ENCODE measurements at regions not wholly inside any gene's neighbourhood (a gene's known extent, or its start where the extent isn't known, plus 50 kb on each side); places are given as distances from the start of the nearest gene placed in this dataset.

- CTCF ChIA-PET: no interaction called here
Measured at GRCh38 chr11:8340296-8340695, 76.6 kb upstream of the LMO1 start.

GRCh38 chr11:8339592-8340022, 75.9 kb upstream of the LMO1 start:
- Mint-ChIP-seq H3K27ac (ENCODE audit: unreplicated experiment) (no peak overlapping the region), H3K4me3 (ENCODE audit: low read depth, unreplicated experiment) (no peak overlapping the region), H3K4me1 (ENCODE audit: low read depth, unreplicated experiment) (peaks cover 27% of the 10 kb centered on the region), H3K36me3 (ENCODE audit: insufficient read depth, unreplicated experiment) (no peaks in the 10 kb centered on the region), H3K27me3 (ENCODE audit: unreplicated experiment) (no peaks in the 10 kb centered on the region), H3K9me3 (ENCODE audit: low read depth, unreplicated experiment) (no peaks in the 10 kb centered on the region)
- intact Hi-C loops (cut with micrococcal nuclease; ENCODE audit: unreplicated experiment): no loop called here
- CTCF ChIA-PET: no interaction called here
- DNase-seq: no peak
- BruUV-seq (replicated peaks): no TSS peak
- no peak for TF ChIP-seq CTCF (IDR thresholded peaks at IDR 0.05; ENCODE audit: unreplicated experiment)

More at GRCh38 chr11:8340296-8340695, 76.6 kb upstream of the LMO1 start:
- Mint-ChIP-seq H3K27me3 (ENCODE audit: unreplicated experiment) (no peaks in the 10 kb centered on the region), H3K4me3 (ENCODE audit: low read depth, unreplicated experiment) (no peak overlapping the region), H3K27ac (ENCODE audit: unreplicated experiment) (no peak overlapping the region), H3K4me1 (ENCODE audit: low read depth, unreplicated experiment) (peaks cover 27% of the 10 kb centered on the region), H3K36me3 (ENCODE audit: insufficient read depth, unreplicated experiment) (no peaks in the 10 kb centered on the region), H3K9me3 (ENCODE audit: low read depth, unreplicated experiment) (no peaks in the 10 kb centered on the region)
- BruUV-seq (replicated peaks): no TSS peak
- DNase-seq: no peak
- intact Hi-C loops (cut with micrococcal nuclease; ENCODE audit: unreplicated experiment): no loop called here
- TF ChIP-seq CTCF (IDR thresholded peaks at IDR 0.05; ENCODE audit: unreplicated experiment): no peak

GRCh38 chr11:8338138-8338537, 74.5 kb upstream of the LMO1 start:
- Mint-ChIP-seq H3K27me3 (ENCODE audit: unreplicated experiment) (no peaks in the 10 kb centered on the region), H3K27ac (ENCODE audit: unreplicated experiment) (no peak overlapping the region), H3K36me3 (ENCODE audit: insufficient read depth, unreplicated experiment) (no peaks in the 10 kb centered on the region), H3K4me3 (ENCODE audit: low read depth, unreplicated experiment) (no peak overlapping the region), H3K9me3 (ENCODE audit: low read depth, unreplicated experiment) (no peaks in the 10 kb centered on the region), H3K4me1 (ENCODE audit: low read depth, unreplicated experiment) (peaks cover 16% of the 10 kb centered on the region)
- peak; percentile 61 for DNase-seq
- intact Hi-C loops (cut with micrococcal nuclease; ENCODE audit: unreplicated experiment): no loop called here
- CTCF ChIA-PET: no interaction called here
- BruUV-seq (replicated peaks): no TSS peak
- peak; percentile 60 for TF ChIP-seq CTCF (IDR thresholded peaks at IDR 0.05; ENCODE audit: unreplicated experiment)

- CTCF ChIA-PET: no interaction called here
- no peaks in the 10 kb centered on the region for H3K9me3 Mint-ChIP-seq (ENCODE audit: low read depth, unreplicated experiment)
- no peak overlapping the region for H3K27ac Mint-ChIP-seq (ENCODE audit: unreplicated experiment)
Measured at GRCh38 chr11:8337130-8337795, 73.6 kb upstream of the LMO1 start.

More at GRCh38 chr11:8337130-8337795, 73.6 kb upstream of the LMO1 start:
- intact Hi-C loops (cut with micrococcal nuclease; ENCODE audit: unreplicated experiment): no loop called here
- BruUV-seq (replicated peaks): no TSS peak
- no peak for TF ChIP-seq CTCF (IDR thresholded peaks at IDR 0.05; ENCODE audit: unreplicated experiment)
- Mint-ChIP-seq H3K36me3 (ENCODE audit: insufficient read depth, unreplicated experiment) (no peaks in the 10 kb centered on the region), H3K27me3 (ENCODE audit: unreplicated experiment) (no peaks in the 10 kb centered on the region), H3K4me3 (ENCODE audit: low read depth, unreplicated experiment) (no peak overlapping the region), H3K4me1 (ENCODE audit: low read depth, unreplicated experiment) (peaks cover 8% of the 10 kb centered on the region)
- no peak for DNase-seq
